ENCODE measurements at regions not wholly inside any gene's neighbourhood (a gene's known extent, or its start where the extent isn't known, plus 50 kb on each side); places are given as distances from the start of the nearest gene placed in this dataset.

DNA sequence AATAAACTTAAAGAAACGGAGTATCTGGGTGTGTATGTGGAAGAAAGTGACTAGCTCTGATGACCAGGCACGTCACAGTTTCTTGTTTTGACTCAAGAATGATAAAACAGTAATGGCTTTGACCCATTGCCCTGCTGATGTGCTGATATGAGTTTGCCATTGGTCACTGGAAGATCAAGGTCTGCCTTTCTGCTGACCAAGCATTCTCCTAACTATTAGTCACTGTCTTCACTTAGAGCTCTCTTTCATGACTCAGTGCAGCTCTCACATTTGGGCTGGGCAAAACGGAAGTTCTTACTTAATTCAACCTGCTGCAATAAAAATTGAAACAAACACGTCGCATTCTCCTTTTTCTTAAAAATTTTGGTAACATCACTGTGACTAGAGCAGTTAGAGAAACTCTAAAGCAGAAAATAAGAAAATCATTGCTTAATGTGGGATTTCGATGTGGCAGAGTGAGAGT is 366.7 kb downstream of the BTG1 start:
- Histone ChIP-seq H3K9me2 (replicated peaks; ENCODE audit: insufficient read depth, low read length) (no peaks in the 10 kb centered on the region), H3K79me2 (ENCODE audit: low read length) (no peaks in the 10 kb centered on the region), H3K36me3 (replicated peaks; ENCODE audit: insufficient read depth, low read length) (no peaks in the 10 kb centered on the region), H3K9ac (ENCODE audit: low read length) (peak overlapping the region; percentile 69), H3K4me1 (ENCODE audit: low read length) (peaks cover 22% of the 10 kb centered on the region), H3F3A (ENCODE audit: insufficient read depth, low read length) (peaks cover 17% of the 10 kb centered on the region), H2AFZ (ENCODE audit: low read length) (peak overlapping the region; percentile 39), H3K27ac (ENCODE audit: low read length) (peak overlapping the region; percentile 95), H3K4me3 (ENCODE audit: low read length) (peak overlapping the region; percentile 48), H3K4me2 (ENCODE audit: low read depth, low read length) (peak overlapping the region; percentile 91), H3K9me3 (replicated peaks; ENCODE audit: insufficient read depth, low read length) (no peaks in the 10 kb centered on the region), H4K20me1 (ENCODE audit: insufficient read depth, low read length) (no peaks in the 10 kb centered on the region), H3K27me3 (replicated peaks; ENCODE audit: insufficient read depth, low read length) (no peaks in the 10 kb centered on the region)
- TF ChIP-seq EZH2 (optimal IDR thresholded peaks at IDR 0.05; ENCODE audit: low read depth, low read length) (no peak), EZH2phosphoT487 (IDR thresholded peaks at IDR 0.05; ENCODE audit: low read length) (no peak)
- TF ChIP-seq, protein P1, sequence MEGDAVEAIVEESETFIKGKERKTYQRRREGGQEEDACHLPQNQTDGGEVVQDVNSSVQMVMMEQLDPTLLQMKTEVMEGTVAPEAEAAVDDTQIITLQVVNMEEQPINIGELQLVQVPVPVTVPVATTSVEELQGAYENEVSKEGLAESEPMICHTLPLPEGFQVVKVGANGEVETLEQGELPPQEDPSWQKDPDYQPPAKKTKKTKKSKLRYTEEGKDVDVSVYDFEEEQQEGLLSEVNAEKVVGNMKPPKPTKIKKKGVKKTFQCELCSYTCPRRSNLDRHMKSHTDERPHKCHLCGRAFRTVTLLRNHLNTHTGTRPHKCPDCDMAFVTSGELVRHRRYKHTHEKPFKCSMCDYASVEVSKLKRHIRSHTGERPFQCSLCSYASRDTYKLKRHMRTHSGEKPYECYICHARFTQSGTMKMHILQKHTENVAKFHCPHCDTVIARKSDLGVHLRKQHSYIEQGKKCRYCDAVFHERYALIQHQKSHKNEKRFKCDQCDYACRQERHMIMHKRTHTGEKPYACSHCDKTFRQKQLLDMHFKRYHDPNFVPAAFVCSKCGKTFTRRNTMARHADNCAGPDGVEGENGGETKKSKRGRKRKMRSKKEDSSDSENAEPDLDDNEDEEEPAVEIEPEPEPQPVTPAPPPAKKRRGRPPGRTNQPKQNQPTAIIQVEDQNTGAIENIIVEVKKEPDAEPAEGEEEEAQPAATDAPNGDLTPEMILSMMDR (IDR thresholded peaks at IDR 0.05; ENCODE audit: low read length): no peak
- DNase-seq: peak; percentile 95

DNA sequence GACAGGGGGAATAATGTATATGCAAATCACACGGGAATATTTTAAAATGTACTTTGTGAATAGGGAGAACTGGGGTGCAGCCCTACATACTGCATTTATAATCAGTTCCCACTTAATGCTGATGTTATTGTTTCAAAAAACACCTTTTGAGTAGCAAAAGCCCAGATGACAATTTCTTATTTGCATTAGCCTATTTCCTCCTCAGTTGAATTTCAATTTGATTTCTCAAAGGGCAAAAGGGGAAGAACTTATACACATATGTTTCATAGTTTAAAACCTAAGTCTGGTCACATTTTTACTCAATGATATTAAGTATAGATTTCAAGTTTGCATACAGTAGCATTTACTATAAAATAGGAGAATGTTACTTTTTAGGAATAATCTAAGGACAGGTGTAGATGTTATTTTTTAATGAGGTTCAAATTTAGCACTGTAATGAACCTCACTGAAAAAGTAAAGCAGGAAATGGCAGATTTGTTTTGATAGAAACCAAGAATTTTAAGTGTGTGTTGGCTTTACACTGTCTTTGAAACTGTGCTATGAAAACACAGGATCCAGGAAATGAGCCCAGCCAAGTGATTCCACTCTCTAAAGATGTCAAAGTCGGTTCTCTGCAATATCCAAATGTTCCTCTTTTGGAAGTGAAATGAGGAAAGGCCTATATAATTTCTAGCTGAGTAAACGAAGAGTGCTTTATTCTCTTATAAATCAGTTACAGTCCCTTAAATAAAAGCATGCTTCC is 367.4 kb downstream of the BTG1 start:
- peak overlapping the region; percentile 95 for H3K27ac ChIP-seq (ENCODE audit: low read length)
- no peaks in the 10 kb centered on the region for H3K36me3 ChIP-seq (replicated peaks; ENCODE audit: insufficient read depth, low read length)
- H3K27me3 ChIP-seq (replicated peaks; ENCODE audit: insufficient read depth, low read length): no peaks in the 10 kb centered on the region
- H3K4me1 ChIP-seq (ENCODE audit: low read length): peaks cover 22% of the 10 kb centered on the region
- peak; percentile 66 for DNase-seq
- H3K79me2 ChIP-seq (ENCODE audit: low read length): no peaks in the 10 kb centered on the region
- peak overlapping the region; percentile 39 for H2AFZ ChIP-seq (ENCODE audit: low read length)
- H3F3A ChIP-seq (ENCODE audit: insufficient read depth, low read length): peaks cover 17% of the 10 kb centered on the region
- H4K20me1 ChIP-seq (ENCODE audit: insufficient read depth, low read length): no peaks in the 10 kb centered on the region
- H3K4me2 ChIP-seq (ENCODE audit: low read depth, low read length): peak overlapping the region; percentile 91
- no peaks in the 10 kb centered on the region for H3K9me3 ChIP-seq (replicated peaks; ENCODE audit: insufficient read depth, low read length)
- H3K9ac ChIP-seq (ENCODE audit: low read length): peak overlapping the region; percentile 69
- TF ChIP-seq, protein P1 (IDR thresholded peaks at IDR 0.05; ENCODE audit: low read length): no peak
- no peak for TF ChIP-seq EZH2 (optimal IDR thresholded peaks at IDR 0.05; ENCODE audit: low read depth, low read length)
- TF ChIP-seq EZH2phosphoT487 (IDR thresholded peaks at IDR 0.05; ENCODE audit: low read length): no peak
- H3K9me2 ChIP-seq (replicated peaks; ENCODE audit: insufficient read depth, low read length): no peaks in the 10 kb centered on the region
- peak overlapping the region; percentile 48 for H3K4me3 ChIP-seq (ENCODE audit: low read length)

GRCh38 chr12:91777268-91777992 is 368.2 kb downstream of the BTG1 start:
- no peak for DNase-seq
- 0 out of 2 replicates have a peak overlapping the region, but pooled peaks have one; percentile 48 for H3K4me3 ChIP-seq (ENCODE audit: low read length)
- H3F3A ChIP-seq (ENCODE audit: insufficient read depth, low read length): peaks cover 17% of the 10 kb centered on the region
- no peaks in the 10 kb centered on the region for H3K79me2 ChIP-seq (ENCODE audit: low read length)
- peak overlapping the region; percentile 91 for H3K4me2 ChIP-seq (ENCODE audit: low read depth, low read length)
- peak overlapping the region; percentile 95 for H3K27ac ChIP-seq (ENCODE audit: low read length)
- H3K9me2 ChIP-seq (replicated peaks; ENCODE audit: insufficient read depth, low read length): no peaks in the 10 kb centered on the region
- no peaks in the 10 kb centered on the region for H4K20me1 ChIP-seq (ENCODE audit: insufficient read depth, low read length)
- H3K36me3 ChIP-seq (replicated peaks; ENCODE audit: insufficient read depth, low read length): no peaks in the 10 kb centered on the region
- H3K27me3 ChIP-seq (replicated peaks; ENCODE audit: insufficient read depth, low read length): no peaks in the 10 kb centered on the region
- peak overlapping the region; percentile 69; the same call in 1 of the 2 replicates for H3K9ac ChIP-seq (ENCODE audit: low read length)
- H3K9me3 ChIP-seq (replicated peaks; ENCODE audit: insufficient read depth, low read length): no peaks in the 10 kb centered on the region
- peaks cover 22% of the 10 kb centered on the region for H3K4me1 ChIP-seq (ENCODE audit: low read length)
- H2AFZ ChIP-seq (ENCODE audit: low read length): 0 out of 2 replicates have a peak overlapping the region, but pooled peaks have one; percentile 39
- TF ChIP-seq, protein P1 (IDR thresholded peaks at IDR 0.05; ENCODE audit: low read length): no peak
